ENCODE measurements at regions not wholly inside any gene's neighbourhood (a gene's known extent, or its start where the extent isn't known, plus 50 kb on each side); places are given as distances from the start of the nearest gene placed in this dataset.

GRCh38 chr2:176751314-176752227, 461.0 kb upstream of the HNRNPA3 start:
- TF ChIP-seq EP300 (IDR thresholded peaks at IDR 0.05; ENCODE audit: borderline replicate concordance) = no peak
- TF ChIP-seq, protein P1, sequence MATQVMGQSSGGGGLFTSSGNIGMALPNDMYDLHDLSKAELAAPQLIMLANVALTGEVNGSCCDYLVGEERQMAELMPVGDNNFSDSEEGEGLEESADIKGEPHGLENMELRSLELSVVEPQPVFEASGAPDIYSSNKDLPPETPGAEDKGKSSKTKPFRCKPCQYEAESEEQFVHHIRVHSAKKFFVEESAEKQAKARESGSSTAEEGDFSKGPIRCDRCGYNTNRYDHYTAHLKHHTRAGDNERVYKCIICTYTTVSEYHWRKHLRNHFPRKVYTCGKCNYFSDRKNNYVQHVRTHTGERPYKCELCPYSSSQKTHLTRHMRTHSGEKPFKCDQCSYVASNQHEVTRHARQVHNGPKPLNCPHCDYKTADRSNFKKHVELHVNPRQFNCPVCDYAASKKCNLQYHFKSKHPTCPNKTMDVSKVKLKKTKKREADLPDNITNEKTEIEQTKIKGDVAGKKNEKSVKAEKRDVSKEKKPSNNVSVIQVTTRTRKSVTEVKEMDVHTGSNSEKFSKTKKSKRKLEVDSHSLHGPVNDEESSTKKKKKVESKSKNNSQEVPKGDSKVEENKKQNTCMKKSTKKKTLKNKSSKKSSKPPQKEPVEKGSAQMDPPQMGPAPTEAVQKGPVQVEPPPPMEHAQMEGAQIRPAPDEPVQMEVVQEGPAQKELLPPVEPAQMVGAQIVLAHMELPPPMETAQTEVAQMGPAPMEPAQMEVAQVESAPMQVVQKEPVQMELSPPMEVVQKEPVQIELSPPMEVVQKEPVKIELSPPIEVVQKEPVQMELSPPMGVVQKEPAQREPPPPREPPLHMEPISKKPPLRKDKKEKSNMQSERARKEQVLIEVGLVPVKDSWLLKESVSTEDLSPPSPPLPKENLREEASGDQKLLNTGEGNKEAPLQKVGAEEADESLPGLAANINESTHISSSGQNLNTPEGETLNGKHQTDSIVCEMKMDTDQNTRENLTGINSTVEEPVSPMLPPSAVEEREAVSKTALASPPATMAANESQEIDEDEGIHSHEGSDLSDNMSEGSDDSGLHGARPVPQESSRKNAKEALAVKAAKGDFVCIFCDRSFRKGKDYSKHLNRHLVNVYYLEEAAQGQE (IDR thresholded peaks at IDR 0.05; ENCODE audit: low read depth) = no peak
- TF ChIP-seq YY1 (IDR thresholded peaks at IDR 0.05; ENCODE audit: low read depth) = no peak
- TF ChIP-seq TAF1 (IDR thresholded peaks at IDR 0.05; ENCODE audit: low read depth) = no peak
- TF ChIP-seq FOXM1 (IDR thresholded peaks at IDR 0.05; ENCODE audit: borderline replicate concordance, low read depth) = no peak
